GM21390 (cell line): ENCODE measurements at regions not wholly inside any gene's neighbourhood (a gene's known extent, or its start where the extent isn't known, plus 50 kb on each side); places are given as distances from the start of the nearest gene placed in this dataset.

ENCODE experiments used
- ATAC-seq: cut with Tn5 transposase; IDR thresholded peaks from one replicate; pipeline ENCODE4 v1.9.1; 2021; ENCODE audit not compliant: unreplicated experiment

- peak; percentile 65 for ATAC-seq
These were observed 269.4 kb upstream of the TTC14 start for GRCh38 chr3:180332608-180333007.

GRCh38 chr3:180335050-180335449 lies 266.9 kb upstream of the TTC14 start:
- no peak for ATAC-seq

GRCh38 chr3:180340395-180340794 lies 261.6 kb upstream of the TTC14 start:
- ATAC-seq, result no peak

- no peak for ATAC-seq
These were observed 260.4 kb upstream of the TTC14 start for GRCh38 chr3:180341516-180341915.

GRCh38 chr3:180351601-180352000 lies 250.4 kb upstream of the TTC14 start:
- no peak for ATAC-seq

GRCh38 chr3:180352261-180352660 lies 249.7 kb upstream of the TTC14 start:
- no peak for ATAC-seq

GRCh38 chr3:180354214-180354613 lies 247.7 kb upstream of the TTC14 start:
- ATAC-seq, result no peak

- ATAC-seq, result no peak
These were observed 243.8 kb upstream of the TTC14 start for GRCh38 chr3:180358179-180358578.

GRCh38 chr3:180359061-180359952 lies 242.7 kb upstream of the TTC14 start:
- ATAC-seq, result no peak

GRCh38 chr3:180359953-180360279 lies 242.0 kb upstream of the TTC14 start:
- no peak for ATAC-seq

- ATAC-seq, result no peak
These were observed 239.9 kb upstream of the TTC14 start for GRCh38 chr3:180362081-180362480.

GRCh38 chr3:180375831-180376230 lies 226.1 kb upstream of the TTC14 start:
- ATAC-seq, result no peak

- no peak for ATAC-seq
These were observed 223.5 kb upstream of the TTC14 start for GRCh38 chr3:180378496-180378895.

GRCh38 chr3:180382638-180383180 lies 219.3 kb upstream of the TTC14 start:
- no peak for ATAC-seq

GRCh38 chr3:180383332-180384020 lies 218.5 kb upstream of the TTC14 start:
- no peak for ATAC-seq

GRCh38 chr3:180390313-180390712 lies 211.7 kb upstream of the TTC14 start:
- peak; percentile 57 for ATAC-seq

GRCh38 chr3:180391001-180391400 lies 211.0 kb upstream of the TTC14 start:
- ATAC-seq, result no peak

- no peak for ATAC-seq
These were observed 200.7 kb upstream of the TTC14 start for GRCh38 chr3:180401226-180401625.

GRCh38 chr3:180402471-180403073 lies 199.4 kb upstream of the TTC14 start:
- no peak for ATAC-seq

GRCh38 chr3:180403156-180403555 lies 198.8 kb upstream of the TTC14 start:
- ATAC-seq, result no peak

GRCh38 chr3:180408654-180409053 lies 193.3 kb upstream of the TTC14 start:
- peak; percentile 48 for ATAC-seq

- ATAC-seq, result no peak
These were observed 192.8 kb upstream of the TTC14 start for GRCh38 chr3:180409170-180409569.
